Bone marrow (tissue), 2 donors: ENCODE measurements at regions not wholly inside any gene's neighbourhood (a gene's known extent, or its start where the extent isn't known, plus 50 kb on each side); places are given as distances from the start of the nearest gene placed in this dataset.

Source experiments
- DNase-seq, 2 donors: peaks; one replicate each; lab custom pipeline; 2025; lab: John Stamatoyannopoulos, UW

DNA sequence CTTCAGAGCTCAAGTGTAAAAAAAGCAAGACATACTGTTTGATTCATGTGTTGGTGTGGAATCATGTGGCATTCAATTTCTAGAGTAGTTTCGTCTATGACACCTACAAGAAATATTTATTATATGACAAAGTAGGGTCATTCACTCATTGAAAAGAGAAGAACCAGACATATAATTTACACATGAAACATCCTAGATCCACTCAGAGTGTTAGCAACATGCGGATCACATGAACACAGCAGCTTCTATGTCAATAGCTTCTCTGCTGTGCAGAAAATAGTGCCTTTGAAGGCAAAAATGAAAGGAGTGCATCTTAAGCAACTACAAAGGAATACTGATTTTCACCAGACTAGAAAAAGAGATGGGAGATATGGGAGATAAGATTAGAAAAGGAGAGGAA, 569.8 kb downstream of the RPS29 start:
- no peak for DNase-seq

DNA sequence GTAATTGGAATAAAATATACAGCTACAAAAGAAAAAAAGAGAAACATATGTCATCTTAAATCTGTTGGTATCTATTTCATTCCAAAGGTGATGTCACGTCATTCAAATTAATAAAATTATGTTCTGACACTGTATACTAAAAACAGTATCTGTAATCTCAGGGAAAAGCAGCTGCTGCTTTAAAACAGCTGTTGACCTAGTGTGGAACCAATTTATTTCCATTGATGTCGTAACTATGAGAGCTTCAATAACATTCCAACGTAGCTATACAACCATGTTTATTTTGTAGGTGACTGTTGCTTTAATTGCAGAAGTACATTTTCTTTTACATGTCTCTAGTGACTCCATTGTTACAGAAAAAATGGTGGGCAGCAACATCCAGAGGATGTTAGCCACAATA, 571.7 kb downstream of the RPS29 start:
- DNase-seq: no peak

GRCh38 chr14:49008363-49008762, 577.8 kb downstream of the RPS29 start:
- DNase-seq: no peak

- DNase-seq: no peak
These were observed 595.0 kb downstream of the RPS29 start for GRCh38 chr14:48991141-48991540.

DNA sequence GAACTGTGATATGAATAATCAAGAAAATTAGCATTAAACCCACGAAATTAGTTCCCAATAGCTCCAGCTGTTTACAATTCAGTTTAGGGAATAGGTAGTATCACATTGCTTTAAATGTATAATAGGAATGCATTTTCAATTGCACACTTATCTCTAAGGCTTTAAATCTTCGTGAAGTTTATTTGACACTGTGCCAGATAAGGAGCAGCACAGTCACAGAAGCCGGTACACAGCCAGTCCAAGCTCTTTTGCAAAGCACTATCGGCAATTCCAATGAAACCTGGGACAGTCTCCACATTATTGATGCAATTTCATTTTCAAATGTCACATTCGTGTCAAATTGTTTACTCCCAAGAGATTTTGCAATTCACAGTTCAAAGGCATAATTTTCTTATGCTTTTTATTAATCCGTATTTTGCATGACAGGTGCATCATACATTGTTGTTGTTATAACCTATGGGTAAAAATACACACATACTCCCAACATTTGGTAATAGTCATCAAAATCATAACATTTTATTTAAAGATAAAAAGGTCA, 602.8 kb downstream of the RPS29 start:
- no peak for DNase-seq

DNA sequence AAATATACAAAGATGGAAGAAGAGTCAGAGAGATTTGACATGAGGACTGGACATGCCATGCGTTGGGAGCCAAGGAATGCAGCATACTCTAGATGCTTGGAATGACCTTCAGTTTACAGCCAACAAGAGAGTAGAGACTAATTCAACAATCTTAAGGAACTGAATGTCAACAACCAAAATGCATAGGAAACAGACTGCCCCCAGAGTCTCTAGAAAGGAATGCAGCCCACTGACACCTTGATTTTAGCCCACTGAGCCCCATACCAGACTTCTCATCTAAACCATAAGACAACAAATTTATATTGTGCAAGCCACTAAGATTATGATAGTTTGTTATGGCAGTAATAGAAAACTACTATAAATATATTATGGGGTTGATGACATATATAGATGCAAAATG, 611.2 kb downstream of the RPS29 start:
- no peak for DNase-seq

DNA sequence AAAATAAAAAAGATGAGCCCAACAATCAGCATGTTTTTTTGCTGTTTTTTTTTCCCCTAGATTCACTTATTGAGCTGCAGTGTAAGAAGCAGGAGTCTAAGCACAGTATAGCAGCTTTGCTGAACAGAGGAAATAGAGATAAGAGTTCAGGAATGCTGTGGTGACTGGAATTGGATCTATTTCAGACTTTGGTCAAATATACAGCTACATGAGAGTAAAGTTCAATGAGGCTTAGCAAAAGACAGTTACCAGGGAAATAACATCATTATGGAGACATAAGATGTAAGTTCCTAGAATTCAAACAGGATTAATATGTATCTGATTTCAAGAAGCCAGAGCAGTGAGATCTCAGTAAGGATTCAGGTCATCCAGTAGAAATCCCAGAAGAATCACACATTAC, 613.0 kb downstream of the RPS29 start:
- DNase-seq: no peak

DNA sequence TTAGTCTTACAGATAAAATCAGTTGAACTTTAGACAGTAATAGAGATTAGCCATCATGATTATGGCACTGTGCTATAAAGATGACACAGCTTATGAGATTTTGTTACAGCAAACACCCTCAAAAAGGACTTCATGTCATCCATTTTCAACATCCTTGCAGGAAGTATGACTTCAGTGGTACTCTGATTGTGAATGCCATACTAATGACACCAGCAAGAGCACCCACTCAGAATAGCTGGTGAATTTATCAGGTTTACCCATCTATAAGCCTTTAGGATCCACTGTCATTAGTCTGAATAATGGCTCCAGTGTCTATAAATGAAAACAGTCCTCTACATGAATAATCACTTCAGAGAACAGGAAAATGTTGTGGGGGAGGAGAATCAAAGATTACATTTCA, 615.2 kb downstream of the RPS29 start:
- no peak for DNase-seq

DNA sequence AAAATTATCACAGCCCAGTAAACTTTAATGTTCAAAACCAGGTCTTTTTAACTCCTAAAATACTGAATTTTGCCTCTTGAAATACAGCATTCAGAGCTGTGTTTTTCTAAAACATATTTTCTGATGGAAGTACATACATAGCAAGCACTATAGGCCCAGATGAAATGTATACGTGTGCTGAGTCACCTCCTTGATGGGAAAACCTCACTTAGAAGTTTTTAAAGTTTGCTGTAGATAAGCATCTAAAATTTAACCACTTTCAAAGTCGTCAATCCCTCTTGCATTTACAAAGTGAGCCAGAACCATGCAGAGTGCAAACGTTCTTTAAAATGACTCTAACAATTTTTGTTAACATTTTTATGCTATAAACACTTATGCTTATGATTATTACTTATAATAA, 618.8 kb downstream of the RPS29 start:
- no peak for DNase-seq

- DNase-seq: no peak
These were observed 622.9 kb downstream of the RPS29 start for GRCh38 chr14:48963231-48963790.

- DNase-seq: no peak
These were observed 628.7 kb downstream of the RPS29 start for GRCh38 chr14:48957486-48957885.

- DNase-seq: no peak
These were observed 630.3 kb downstream of the RPS29 start for GRCh38 chr14:48955857-48956256.

- no peak for DNase-seq
These were observed 631.7 kb downstream of the RPS29 start for GRCh38 chr14:48954446-48954845.

GRCh38 chr14:48944809-48945208, 641.4 kb downstream of the RPS29 start:
- DNase-seq: no peak

DNA sequence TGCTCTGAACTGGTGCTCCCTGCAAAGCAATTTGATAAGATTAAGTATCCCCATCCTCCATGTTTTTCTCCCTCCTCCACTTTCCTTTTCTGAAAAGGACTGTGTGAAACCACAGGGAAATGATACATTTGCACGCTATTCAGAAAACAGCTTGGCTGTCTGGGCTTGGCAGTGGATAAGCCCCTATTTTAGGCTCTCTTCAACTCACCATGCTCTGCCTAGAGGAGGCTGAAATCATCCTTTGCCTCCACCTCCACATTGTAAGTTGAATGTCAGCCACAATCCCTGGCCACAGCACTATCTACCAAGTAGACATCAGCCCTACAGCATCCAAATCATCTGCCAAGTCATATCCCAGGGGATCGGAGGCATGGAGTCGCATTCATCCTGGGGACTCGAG, 642.3 kb downstream of the RPS29 start:
- DNase-seq: no peak

GRCh38 chr14:48937541-48938195, 648.5 kb downstream of the RPS29 start:
- DNase-seq: no peak

DNA sequence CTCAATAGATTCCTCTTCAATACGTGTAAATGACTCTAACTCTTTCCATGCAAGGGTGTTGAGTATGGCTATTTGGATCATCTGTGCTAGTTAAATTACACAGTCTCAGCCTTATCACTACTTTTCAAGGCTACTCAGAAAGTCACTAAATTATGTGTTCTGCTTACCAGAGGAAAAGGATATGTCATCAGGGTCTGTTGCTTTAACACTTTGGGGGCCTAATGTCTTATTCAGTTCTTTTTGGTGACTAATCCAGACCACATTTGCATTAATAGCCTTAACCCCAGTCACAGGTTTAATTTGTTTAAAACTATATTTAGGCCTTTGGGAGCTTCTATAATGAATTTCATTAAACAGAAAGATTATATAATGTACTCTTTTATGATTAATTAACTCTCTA, 649.3 kb downstream of the RPS29 start:
- DNase-seq: no peak

GRCh38 chr14:48936362-48936761, 649.8 kb downstream of the RPS29 start:
- no peak for DNase-seq

DNA sequence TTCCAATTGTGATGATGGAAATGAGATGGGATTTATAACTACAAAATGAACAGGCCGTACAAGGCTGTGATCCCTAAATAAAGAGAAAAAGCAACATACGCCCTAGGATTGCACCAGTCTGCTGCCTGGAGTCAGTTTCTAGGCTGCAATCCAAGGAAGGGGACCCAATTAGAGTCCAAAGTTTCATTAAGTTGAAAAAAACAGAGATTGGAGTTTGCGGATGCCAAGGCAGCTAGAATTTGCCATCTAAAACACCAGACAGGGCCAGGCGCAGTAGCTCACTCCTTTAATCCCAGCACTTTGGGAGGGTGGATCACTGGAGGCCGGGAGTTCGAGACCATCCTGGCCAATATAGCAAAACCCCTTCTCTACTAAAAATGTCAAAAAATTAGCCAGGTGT, 661.0 kb downstream of the RPS29 start:
- DNase-seq: no peak

DNA sequence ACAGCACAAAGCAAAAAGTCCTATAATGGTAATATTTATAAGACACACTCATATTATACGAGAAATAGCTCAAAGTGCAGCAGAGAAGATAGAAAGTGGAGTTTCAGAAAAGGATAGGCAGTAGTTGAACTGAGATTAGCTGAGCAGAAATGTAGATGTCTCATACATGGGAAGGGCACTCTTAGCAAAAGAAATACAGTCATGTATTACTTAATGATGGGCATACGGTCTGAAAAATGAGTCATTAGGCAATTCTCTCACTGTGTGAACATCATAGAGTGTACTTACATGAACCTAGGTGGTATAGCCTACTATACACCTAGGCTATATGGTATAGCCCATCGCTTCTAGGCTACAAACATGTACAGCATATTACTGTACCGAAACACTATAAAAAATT, 671.3 kb downstream of the RPS29 start:
- DNase-seq: no peak

DNA sequence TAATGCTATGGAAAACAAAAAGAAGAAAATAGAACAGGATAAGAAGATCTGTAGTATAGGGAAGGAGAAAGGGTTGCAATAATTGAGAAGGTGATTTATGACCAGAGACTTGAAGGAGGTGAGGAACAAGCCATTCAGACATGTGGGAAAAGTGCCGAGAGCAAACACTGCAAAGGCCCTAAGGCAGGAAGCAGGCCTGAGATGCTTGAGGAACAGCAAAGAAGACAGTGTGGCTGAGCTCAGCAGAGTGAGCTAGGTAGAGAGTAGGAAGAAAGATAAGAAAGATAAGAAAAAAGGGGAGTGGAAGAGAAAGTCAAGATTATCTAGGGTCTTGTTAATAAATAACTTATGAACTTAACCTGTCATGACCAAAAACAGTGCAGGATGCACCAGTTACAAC, 671.8 kb downstream of the RPS29 start:
- no peak for DNase-seq

DNA sequence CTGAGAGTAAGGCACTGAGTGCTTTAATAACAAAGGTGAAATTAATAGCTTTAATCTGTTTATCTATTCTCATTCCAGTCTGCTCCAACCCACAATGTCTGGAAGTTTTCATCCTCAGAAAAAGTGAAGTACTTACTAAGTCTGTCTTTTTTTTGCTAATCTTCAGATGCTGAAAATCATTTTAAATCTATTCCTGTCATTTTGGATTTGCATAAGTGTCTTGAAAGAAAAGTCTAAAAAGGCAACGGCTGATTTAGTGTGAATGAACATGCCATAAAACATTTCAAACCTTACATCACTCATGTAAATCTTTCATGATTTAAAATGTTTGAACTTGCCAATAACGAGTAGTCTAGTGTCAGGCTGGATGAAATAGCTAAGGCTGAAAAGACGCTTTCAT, 685.6 kb downstream of the RPS29 start:
- no peak for DNase-seq

DNA sequence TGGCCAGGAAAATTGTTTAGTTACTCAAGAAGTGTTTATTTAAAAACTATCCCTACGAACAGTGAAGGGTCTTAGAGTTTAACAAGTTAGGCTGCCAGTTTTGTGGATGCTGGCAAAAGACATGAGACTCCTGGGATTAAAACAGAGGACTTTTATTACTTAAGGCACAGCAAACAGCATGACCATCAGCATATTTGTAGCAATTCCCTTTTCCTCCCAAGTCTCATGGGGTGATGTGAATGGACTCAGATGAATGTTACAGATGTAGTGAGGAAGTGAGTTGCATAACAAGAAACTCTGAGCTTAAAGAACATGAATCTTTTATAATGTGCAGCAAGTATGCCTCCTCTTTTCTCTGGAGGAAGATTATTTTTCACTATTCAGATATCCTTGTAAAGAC, 695.8 kb downstream of the RPS29 start:
- DNase-seq: no peak

DNA sequence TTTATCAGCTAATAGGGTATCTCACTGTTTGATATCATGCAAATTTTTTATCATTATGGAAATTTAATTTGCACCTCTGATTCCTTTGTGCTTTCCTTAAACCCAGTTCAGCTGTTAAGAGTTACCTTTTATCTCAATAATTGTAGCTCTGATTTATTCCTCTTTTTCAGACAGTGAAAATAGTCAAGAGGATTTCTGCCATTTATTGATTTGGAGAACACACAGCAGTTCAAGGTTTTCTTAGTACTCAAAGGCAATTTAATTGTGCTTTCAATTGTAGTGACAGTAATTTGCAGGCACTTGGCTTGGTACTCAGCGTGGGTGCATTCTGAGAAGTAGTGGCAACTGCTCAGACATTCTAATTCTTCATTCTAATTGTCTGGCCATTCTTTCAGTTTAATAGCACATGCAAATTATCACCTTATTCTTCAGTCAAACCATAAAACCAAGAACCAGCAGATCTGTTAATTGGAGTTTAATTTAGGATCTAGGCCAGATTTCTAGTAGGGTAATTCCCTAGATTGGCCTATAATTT, 709.3 kb downstream of the RPS29 start:
- no peak for DNase-seq
